ENCODE measurements at regions not wholly inside any gene's neighbourhood (a gene's known extent, or its start where the extent isn't known, plus 50 kb on each side); places are given as distances from the start of the nearest gene placed in this dataset.

DNA sequence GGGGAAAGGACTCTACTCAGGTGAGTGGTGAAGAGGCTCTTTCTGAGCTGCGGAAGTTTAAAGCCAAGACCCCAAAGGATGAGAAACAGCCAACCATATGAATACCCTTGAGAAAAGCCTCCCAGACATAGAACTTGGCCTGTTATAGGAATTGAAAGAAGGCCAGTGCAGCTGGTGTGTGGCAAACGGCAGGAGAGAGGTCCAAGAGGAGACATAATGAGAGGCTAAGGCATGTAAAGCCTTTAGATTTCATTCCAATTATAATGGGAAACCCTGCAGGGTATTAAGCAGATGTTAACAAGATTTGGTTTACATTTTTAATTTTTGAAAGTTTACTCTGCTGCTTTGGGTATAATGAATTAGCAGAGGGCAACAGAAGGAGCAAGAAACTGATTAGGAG lies 552.1 kb upstream of the FBXO33 start:
- Histone ChIP-seq H3K4me1 (no peaks in the 10 kb centered on the region), H3K27me3 (no peaks in the 10 kb centered on the region)
- no peak for DNase-seq

DNA sequence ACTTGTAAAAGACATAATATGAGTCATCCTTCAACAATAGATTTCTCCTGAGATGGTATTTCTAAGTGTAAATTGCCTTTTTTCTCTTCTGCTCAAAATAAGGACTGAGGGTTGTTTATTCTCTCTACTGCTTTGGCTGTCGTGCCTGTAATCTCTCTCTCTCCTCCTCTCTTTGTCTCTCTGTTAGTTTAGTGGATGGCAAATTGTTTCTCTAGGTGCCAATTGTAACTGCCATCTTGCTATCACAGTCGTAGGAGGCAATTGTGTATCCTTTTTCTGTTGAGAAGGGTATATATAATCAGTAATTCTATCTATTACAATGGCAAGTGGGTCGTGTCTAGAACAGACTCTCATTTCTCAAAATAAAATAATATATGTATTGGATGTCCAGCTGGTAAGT lies 545.0 kb upstream of the FBXO33 start:
- no peak for DNase-seq
- no peaks in the 10 kb centered on the region for H3K4me1 ChIP-seq
- no peaks in the 10 kb centered on the region for H3K27me3 ChIP-seq
- no peak overlapping the region for H3K27ac ChIP-seq
- no peaks in the 10 kb centered on the region for H3K9me3 ChIP-seq (replicated peaks)
- H3K36me3 ChIP-seq = no peaks in the 10 kb centered on the region
- no peak overlapping the region for H3K4me3 ChIP-seq

More for the DNA sequence above, 552.1 kb upstream of the FBXO33 start:
- H3K4me3 ChIP-seq = no peak overlapping the region
- no peak overlapping the region for H3K27ac ChIP-seq
- no peaks in the 10 kb centered on the region for H3K36me3 ChIP-seq
- no peaks in the 10 kb centered on the region for H3K9me3 ChIP-seq (replicated peaks)

DNA sequence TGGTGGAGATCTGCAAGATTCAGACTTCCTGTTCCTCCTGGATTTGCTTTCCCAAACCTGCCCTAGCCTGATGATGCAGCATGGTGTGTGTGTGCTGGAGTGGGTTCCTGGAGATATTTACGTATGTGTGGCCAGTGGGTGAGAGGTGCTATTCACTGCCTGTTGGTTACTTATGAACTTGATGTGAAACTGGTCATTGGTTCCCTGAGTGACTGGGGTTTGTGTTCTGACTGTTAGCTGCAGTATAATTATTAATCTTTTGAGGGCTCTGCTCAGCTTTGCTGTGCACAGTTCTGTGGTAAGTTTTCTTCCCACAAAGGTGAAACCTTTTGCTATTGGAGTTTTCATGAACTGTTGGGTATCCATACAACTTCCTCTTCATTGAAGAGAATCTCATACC lies 541.8 kb upstream of the FBXO33 start:
- Histone ChIP-seq H3K27ac (no peak overlapping the region), H3K4me1 (no peaks in the 10 kb centered on the region), H3K27me3 (no peaks in the 10 kb centered on the region), H3K36me3 (no peaks in the 10 kb centered on the region), H3K9me3 (replicated peaks) (no peaks in the 10 kb centered on the region), H3K4me3 (no peak overlapping the region)
- no peak for DNase-seq

DNA sequence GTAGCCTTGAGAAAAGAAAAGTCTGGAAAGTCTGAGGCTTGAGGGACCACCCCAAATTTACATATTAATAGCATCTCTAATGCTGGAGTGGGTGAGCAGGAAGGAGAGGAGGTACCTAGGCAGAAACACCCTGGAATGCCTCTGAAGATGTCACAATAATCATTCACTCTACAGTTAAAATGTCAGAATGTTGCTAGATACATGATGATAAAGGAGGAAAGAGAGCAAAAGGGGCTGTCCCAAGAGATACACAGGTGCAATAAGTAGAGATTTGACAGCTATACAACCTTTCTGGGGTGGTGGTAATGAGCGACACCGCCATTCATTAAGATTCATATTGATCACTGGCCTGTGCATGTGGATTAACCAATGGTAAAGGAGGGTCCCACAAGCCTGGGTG lies 540.5 kb upstream of the FBXO33 start:
- no peak overlapping the region for H3K27ac ChIP-seq

DNA sequence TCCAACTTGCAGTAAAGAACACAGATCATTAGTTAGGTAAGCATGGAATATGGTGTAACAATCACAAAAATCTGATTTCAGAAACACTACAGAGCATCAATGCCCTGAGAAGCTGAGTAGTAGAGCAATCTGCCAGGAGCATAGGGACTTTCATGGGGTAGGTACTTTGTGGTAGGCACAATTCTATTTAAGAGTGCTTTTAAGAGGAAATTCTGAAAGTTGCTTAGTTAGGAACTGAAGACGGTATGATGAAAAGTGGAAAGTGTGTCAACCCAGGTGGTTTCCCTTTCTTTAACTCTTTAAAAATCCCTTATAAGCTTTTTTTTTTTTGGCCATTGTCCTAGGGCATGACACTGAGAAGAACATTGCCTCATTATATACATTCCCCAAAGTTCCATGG lies 535.7 kb upstream of the FBXO33 start:
- H3K4me3 ChIP-seq = no peak overlapping the region
- no peak for DNase-seq
- H3K4me1 ChIP-seq = no peaks in the 10 kb centered on the region
- no peaks in the 10 kb centered on the region for H3K36me3 ChIP-seq
- H3K27ac ChIP-seq = no peak overlapping the region
- no peaks in the 10 kb centered on the region for H3K27me3 ChIP-seq
- no peaks in the 10 kb centered on the region for H3K9me3 ChIP-seq (replicated peaks)

More for the DNA sequence above, 540.5 kb upstream of the FBXO33 start:
- DNase-seq = no peak
- H3K4me3 ChIP-seq = no peak overlapping the region
- no peaks in the 10 kb centered on the region for H3K36me3 ChIP-seq
- no peaks in the 10 kb centered on the region for H3K4me1 ChIP-seq
- H3K27me3 ChIP-seq = no peaks in the 10 kb centered on the region
- no peaks in the 10 kb centered on the region for H3K9me3 ChIP-seq (replicated peaks)

DNA sequence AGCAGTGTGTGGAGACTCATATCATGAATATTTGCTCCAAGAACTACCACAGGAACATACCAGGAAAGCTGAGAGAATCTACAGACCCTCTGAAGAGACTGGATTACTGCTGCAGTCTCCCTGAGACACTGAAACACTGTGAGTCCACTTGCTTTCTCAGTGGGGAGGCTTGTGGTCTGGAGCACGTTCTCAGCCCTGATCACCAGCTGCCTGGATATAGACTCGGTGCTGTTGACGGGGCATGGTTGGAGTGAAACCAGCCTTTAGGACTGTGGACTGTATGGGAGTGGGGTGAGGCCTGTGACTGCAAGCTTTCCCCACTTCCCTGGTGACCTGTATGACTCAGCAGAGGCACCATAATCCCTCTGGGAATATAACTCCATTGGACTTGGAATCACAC lies 525.8 kb upstream of the FBXO33 start:
- peak; percentile 2 to 20 for DNase-seq
- no peak overlapping the region for H3K27ac ChIP-seq
- no peaks in the 10 kb centered on the region for H3K27me3 ChIP-seq
- H3K36me3 ChIP-seq = no peaks in the 10 kb centered on the region
- no peak overlapping the region for H3K4me3 ChIP-seq
- no peaks in the 10 kb centered on the region for H3K9me3 ChIP-seq (replicated peaks)
- H3K4me1 ChIP-seq = no peaks in the 10 kb centered on the region

DNA sequence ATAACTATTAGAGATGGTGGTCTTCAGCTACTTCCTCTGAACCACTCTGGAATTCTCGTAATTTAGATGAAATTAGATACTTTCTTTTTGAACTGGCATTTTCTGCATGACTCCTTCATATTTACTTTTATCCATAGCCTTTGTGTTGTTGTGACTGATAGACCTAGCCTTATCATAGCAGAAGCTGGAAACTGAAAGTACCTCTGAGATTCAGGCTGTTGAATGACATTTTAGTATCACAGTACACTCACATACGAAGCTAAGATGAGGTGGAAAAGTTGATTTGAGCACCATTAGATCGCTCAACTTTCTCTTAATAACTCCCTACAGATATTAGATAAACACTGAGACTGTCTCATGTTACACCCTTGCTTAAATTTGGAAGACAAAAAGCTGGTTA lies 525.1 kb upstream of the FBXO33 start:
- no peak overlapping the region for H3K4me3 ChIP-seq
- DNase-seq = no peak
- H3K27ac ChIP-seq = no peak overlapping the region
- H3K36me3 ChIP-seq = no peaks in the 10 kb centered on the region
- H3K4me1 ChIP-seq = no peaks in the 10 kb centered on the region
- H3K9me3 ChIP-seq (replicated peaks) = no peaks in the 10 kb centered on the region
- no peaks in the 10 kb centered on the region for H3K27me3 ChIP-seq

DNA sequence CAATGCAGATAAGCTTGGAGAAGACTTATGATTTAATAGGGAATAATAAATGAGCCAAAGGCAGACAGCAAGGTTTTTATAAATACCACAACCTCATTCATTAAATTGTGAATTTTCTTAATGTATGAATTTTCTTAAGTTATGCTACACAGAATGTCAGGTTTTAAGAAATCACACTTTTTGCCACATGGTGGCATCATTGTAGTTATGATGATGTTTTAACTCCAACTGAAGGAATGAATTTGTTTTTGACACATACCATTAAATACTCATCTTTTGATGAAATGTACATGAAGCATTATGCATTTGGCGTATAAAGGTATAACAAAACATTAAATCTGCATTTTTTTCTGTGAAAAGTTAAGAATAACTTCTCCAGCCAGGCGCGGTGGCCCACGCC lies 524.1 kb upstream of the FBXO33 start:
- DNase-seq = peak in 1 of 2 experiments; percentile 17
- H3K36me3 ChIP-seq = no peaks in the 10 kb centered on the region
- H3K27me3 ChIP-seq = no peaks in the 10 kb centered on the region
- H3K4me3 ChIP-seq = no peak overlapping the region
- H3K9me3 ChIP-seq (replicated peaks) = no peaks in the 10 kb centered on the region
- H3K27ac ChIP-seq = no peak overlapping the region
- no peaks in the 10 kb centered on the region for H3K4me1 ChIP-seq

DNA sequence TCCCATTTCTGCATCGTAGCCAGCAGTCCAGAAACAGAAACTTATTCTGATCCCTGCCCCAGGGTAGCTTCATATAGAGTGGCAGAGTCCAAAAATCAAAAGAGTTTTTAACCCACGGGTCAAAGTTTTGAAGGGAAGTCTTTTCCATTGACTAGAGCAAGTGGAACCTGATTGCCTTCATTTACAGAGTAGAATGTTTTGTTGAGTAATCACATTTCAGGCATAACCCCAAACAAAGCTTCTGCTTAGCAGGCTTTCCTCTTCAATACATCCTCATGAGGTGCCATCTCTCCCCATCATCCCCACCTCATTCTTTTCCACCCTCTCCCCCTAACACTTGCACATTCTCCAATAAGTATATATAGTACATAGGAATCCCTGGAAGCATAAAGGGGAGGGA lies 516.0 kb upstream of the FBXO33 start:
- Histone ChIP-seq H3K36me3 (no peaks in the 10 kb centered on the region), H3K9me3 (replicated peaks) (no peaks in the 10 kb centered on the region), H3K27me3 (no peaks in the 10 kb centered on the region), H3K4me3 (no peak overlapping the region), H3K27ac (no peak overlapping the region), H3K4me1 (no peaks in the 10 kb centered on the region)
- DNase-seq = no peak

DNA sequence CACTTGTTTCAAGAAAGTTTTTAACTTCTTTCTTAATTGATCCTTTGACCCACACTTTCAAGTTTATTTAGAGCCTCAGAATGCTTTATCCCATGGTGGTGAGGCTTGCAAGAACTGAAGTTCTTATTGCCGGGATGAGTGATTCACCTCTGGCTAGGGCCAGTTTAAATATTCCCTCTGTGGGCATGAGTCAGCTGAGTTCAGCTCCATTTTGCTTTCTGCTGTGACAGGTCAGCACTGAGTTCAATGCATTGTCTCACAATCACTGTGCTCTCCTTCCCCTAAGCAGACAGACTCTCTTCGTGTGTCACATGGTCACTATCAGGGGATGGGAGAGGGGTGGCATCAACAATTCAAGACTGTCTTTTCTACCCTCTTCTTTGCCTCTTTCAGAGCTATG lies 514.6 kb upstream of the FBXO33 start:
- H3K4me1 ChIP-seq = no peaks in the 10 kb centered on the region
- no peak overlapping the region for H3K4me3 ChIP-seq
- DNase-seq = no peak
- no peaks in the 10 kb centered on the region for H3K27me3 ChIP-seq
- no peak overlapping the region for H3K27ac ChIP-seq
- no peaks in the 10 kb centered on the region for H3K36me3 ChIP-seq
- no peaks in the 10 kb centered on the region for H3K9me3 ChIP-seq (replicated peaks)

DNA sequence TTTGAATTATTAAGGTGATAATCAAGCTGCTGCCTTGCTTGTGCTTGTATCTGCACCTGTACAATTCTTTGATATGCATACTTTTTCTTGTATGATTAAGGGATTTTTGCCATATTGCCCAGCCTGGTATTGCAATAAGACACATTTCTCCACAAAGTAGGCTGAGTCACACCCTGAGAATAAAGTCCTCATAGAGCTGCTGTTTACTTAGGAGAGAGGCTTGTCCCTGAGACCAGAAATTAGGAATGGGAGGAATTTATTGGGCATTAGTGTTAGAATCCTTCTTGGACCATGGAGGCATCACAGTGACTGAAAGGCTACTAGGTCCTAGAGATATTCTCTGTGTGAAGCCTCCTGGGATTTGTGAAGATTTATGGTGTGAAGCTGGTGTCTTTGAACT lies 506.8 kb upstream of the FBXO33 start:
- DNase-seq = no peak
- Histone ChIP-seq H3K4me1 (no peaks in the 10 kb centered on the region), H3K27me3 (no peaks in the 10 kb centered on the region), H3K27ac (no peak overlapping the region), H3K36me3 (no peaks in the 10 kb centered on the region), H3K4me3 (no peak overlapping the region), H3K9me3 (replicated peaks) (no peaks in the 10 kb centered on the region)

DNA sequence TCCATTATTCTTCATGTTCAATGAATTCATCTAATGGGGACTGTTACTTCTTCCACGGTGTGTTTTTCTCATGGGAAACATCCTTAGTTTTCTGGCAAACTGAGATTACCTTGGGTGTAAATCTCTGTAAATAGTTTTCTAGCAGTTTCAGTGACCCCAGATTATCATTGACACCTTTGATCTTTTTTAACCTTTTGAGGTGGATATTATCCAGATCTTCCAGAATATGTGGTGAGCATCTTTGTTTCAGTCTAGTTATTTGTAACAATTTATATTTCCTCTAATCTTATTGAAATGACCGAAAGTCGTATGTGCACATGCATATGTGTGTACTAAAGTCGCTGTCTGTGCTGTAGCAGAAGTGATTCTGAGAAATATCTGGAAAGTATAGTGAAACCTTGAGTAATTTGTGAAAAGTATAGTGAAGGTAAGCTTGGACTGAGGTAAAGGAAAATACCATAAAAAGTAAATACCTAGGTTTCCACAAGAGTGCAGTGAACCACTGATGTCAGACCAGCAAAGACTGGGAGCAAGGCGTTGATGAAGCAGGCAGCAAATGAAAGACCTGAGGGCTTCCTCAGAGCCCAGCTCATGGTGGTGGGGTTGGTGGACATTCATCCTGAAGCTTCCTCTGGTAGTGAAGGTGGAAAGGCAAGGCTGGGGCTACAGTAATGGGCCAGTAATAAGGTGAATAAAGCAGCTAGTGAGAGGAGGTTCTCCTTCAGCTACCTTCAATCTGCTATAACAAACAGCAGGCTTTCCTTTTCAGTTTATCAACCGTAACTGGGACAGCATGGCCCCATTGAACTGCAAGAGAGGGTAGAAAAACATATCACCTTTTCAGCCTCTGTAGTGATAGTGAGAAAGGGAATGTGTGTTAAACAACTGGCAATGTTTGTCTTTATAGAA lies 480.2 kb upstream of the FBXO33 start:
- Histone ChIP-seq H3K4me3 (no peak overlapping the region), H3K27me3 (no peaks in the 10 kb centered on the region), H3K36me3 (no peaks in the 10 kb centered on the region), H3K27ac (no peak overlapping the region), H3K4me1 (no peaks in the 10 kb centered on the region), H3K9me3 (replicated peaks) (no peaks in the 10 kb centered on the region)
- no peak for DNase-seq

DNA sequence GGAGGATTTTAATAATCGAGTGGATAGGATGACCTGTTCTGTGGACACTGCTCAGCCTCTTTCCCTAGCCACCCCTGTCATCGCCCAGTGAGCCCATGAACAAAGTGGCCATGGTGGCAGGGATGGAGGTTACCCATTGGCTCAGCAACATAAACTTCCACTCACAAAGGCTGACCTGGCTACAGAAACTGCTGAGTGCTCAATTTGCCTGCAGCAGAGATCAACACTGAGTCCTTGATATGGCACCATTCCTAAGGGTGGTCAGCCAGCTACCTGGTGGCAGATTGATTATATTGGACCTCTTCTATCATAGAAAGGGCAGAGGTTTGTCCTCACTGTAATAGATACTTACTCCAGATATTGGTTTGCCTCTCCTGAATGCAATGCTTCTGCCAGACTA lies 465.4 kb upstream of the FBXO33 start:
- Histone ChIP-seq H3K9me3 (replicated peaks) (no peaks in the 10 kb centered on the region), H3K36me3 (no peaks in the 10 kb centered on the region), H3K27me3 (no peaks in the 10 kb centered on the region), H3K4me1 (no peaks in the 10 kb centered on the region), H3K27ac (no peak overlapping the region), H3K4me3 (no peak overlapping the region)
- DNase-seq = no peak

DNA sequence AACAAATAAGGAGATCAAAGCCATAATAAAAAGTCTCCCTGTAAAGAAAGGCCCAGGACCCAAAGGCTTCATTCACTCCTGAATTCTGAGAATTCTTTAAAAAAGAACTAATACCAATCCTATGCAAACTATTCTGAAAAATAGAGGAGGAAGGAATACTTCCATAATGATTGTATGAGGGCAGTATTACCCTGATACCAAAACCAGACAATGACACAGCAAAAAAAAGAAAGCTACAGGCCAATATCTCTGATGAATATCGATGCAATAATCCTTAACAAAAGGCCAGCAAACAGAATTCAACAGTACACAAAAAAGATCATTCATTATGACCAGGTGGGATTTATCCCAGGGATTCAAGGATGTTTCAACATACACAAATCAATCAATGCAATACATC lies 457.8 kb upstream of the FBXO33 start:
- Histone ChIP-seq H3K36me3 (no peaks in the 10 kb centered on the region), H3K4me3 (no peak overlapping the region), H3K27ac (no peak overlapping the region), H3K4me1 (no peaks in the 10 kb centered on the region), H3K9me3 (replicated peaks) (no peaks in the 10 kb centered on the region), H3K27me3 (no peaks in the 10 kb centered on the region)
- DNase-seq = no peak

DNA sequence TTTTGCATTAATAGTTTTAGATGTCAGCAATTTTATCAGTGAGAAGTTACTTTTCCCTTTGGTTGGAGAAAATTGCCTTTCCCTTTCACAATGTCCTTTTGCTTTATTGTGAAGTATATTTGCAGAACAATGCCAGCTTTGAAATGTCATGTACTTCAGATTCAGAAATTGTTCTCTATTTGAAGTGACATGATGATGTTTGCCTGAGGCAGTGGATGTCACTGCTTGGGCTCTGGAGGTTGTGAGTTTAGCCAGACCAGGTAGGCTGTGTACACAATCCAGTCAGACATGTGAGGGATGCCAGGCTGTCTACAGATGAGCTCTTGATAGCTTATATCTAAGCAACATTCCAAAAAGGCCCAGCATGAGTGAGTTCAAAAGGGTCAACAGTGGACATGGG lies 451.9 kb upstream of the FBXO33 start:
- H3K9me3 ChIP-seq (replicated peaks) = no peaks in the 10 kb centered on the region
- H3K27ac ChIP-seq = no peak overlapping the region
- no peak overlapping the region for H3K4me3 ChIP-seq
- DNase-seq = no peak
- H3K36me3 ChIP-seq = no peaks in the 10 kb centered on the region
- no peaks in the 10 kb centered on the region for H3K4me1 ChIP-seq
- no peaks in the 10 kb centered on the region for H3K27me3 ChIP-seq

DNA sequence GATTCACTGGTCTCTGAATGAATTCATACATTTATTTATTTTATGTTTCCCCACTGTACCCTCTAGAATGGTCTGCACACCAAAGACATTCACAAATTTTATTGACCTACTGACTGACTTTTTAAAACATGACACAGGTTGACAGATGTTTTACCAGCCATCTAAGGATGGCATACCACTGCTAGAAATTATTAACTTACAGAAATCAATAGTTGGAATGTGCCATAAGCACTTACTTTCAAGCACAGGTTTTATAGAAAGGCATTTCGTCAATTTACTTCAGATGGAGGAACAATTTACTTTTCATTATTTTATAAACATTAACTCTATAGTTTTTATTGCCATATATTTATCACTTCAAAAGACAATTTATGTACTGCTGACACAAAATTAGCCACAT lies 448.7 kb upstream of the FBXO33 start:
- H3K36me3 ChIP-seq = no peaks in the 10 kb centered on the region
- H3K9me3 ChIP-seq (replicated peaks) = no peaks in the 10 kb centered on the region
- no peak overlapping the region for H3K4me3 ChIP-seq
- H3K27me3 ChIP-seq = no peaks in the 10 kb centered on the region
- no peaks in the 10 kb centered on the region for H3K4me1 ChIP-seq
- DNase-seq = no peak
- H3K27ac ChIP-seq = no peak overlapping the region

Data from SJCRH30 (cell line).